ENCODE measurements at regions not wholly inside any gene's neighbourhood (a gene's known extent, or its start where the extent isn't known, plus 50 kb on each side); places are given as distances from the start of the nearest gene placed in this dataset.

DNA sequence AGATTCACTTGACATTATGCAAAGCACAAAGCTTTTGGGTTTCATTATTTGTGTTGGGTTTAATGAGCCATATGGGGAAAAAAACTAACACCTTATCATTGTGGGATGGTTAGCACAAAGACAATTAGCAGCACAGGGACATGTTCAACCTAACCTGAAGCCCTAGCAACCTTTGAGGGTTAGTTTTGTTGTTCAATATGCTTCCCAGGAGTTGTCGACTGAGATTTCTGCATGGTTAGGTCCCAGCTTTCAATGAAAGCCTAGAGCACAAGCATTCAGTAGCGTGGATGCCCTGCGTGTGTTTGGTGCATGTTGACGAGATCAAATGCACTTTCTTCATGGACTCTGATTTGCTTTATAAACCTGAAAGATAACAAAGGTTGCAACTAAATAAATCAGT is 565.2 kb upstream of the TLE4 start:
- TF ChIP-seq, protein P1, sequence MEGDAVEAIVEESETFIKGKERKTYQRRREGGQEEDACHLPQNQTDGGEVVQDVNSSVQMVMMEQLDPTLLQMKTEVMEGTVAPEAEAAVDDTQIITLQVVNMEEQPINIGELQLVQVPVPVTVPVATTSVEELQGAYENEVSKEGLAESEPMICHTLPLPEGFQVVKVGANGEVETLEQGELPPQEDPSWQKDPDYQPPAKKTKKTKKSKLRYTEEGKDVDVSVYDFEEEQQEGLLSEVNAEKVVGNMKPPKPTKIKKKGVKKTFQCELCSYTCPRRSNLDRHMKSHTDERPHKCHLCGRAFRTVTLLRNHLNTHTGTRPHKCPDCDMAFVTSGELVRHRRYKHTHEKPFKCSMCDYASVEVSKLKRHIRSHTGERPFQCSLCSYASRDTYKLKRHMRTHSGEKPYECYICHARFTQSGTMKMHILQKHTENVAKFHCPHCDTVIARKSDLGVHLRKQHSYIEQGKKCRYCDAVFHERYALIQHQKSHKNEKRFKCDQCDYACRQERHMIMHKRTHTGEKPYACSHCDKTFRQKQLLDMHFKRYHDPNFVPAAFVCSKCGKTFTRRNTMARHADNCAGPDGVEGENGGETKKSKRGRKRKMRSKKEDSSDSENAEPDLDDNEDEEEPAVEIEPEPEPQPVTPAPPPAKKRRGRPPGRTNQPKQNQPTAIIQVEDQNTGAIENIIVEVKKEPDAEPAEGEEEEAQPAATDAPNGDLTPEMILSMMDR (conservative IDR thresholded peaks at IDR 0.05), result no peak

DNA sequence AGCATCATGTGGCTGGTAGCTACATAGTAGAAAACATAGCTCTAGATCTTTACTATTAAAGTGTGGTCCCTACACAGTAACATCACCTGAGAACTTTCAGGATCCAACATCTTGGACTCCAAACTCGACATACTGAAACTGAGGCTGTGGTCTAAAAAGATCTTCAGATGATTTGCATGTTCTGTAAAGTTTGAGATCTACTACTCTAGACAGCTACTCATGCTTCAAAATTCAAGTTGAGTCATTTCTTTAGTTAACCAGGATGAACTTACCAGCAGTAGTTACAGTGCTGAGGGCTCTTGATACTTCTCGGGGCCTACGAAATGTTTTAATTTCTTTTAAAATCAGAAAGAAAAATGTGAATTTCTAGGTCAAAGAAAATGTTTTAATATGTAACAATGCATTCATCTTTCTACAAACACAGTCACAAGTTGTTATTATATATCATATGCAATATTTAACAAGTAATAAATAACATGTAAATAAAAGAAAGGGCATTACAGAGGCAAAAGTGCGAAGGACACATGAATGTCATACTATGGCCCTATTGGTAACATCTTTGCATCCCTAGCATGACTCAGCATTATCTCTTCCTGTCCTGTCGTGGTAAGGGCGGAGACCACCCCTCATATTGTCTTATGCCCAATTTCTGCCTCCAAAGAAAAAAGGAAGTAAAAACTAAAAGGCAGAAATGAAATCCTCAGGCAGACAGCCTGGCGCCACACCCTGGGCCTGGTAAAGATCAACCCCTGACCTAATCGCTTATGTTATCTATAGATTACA is 563.9 kb upstream of the TLE4 start:
- no peak overlapping the region for H3K4me3 Mint-ChIP-seq
- no peaks in the 10 kb centered on the region for H3K27me3 Mint-ChIP-seq (ENCODE audit: low read depth)
- H3K27ac Mint-ChIP-seq (ENCODE audit: unreplicated experiment), result peak overlapping the region; percentile 44
- no peaks in the 10 kb centered on the region for H3K4me1 Mint-ChIP-seq
- no peaks in the 10 kb centered on the region for H3K36me3 Mint-ChIP-seq (ENCODE audit: low read depth)
- DNase-seq (ENCODE audit: low read depth, low spot score), result no peak
- TF ChIP-seq, protein P1 (conservative IDR thresholded peaks at IDR 0.05), result no peak
- H3K9me3 Mint-ChIP-seq, result peaks cover 3% of the 10 kb centered on the region

More for the DNA sequence above, 565.2 kb upstream of the TLE4 start:
- DNase-seq (ENCODE audit: low read depth, low spot score), result no peak
- no peaks in the 10 kb centered on the region for H3K36me3 Mint-ChIP-seq (ENCODE audit: low read depth)
- no peak overlapping the region for H3K4me3 Mint-ChIP-seq
- H3K9me3 Mint-ChIP-seq, result peaks cover 3% of the 10 kb centered on the region
- no peak overlapping the region for H3K27ac Mint-ChIP-seq (ENCODE audit: unreplicated experiment)
- H3K27me3 Mint-ChIP-seq (ENCODE audit: low read depth), result no peaks in the 10 kb centered on the region
- no peaks in the 10 kb centered on the region for H3K4me1 Mint-ChIP-seq

DNA sequence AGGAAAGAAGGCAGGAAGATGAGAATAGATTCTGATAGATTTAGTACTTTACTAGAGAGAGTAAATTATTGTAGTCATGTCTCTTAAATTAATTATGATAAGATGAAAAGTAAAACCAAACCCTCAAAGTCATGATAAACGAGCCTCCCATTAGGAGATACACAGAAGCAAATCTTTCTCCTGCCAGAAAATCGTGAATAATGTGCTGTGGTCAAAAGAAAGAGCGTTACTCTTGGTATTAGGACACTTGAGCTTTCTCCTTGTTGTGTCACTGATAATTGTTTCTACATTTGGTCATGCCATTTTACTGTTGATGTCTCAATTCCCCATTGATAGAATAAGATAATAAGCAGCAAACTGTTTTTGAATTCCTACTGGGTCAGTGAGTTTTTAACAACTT is 562.8 kb upstream of the TLE4 start:
- no peak for DNase-seq (ENCODE audit: low read depth, low spot score)
- TF ChIP-seq, protein P1 (conservative IDR thresholded peaks at IDR 0.05), result no peak
- no peaks in the 10 kb centered on the region for H3K27me3 Mint-ChIP-seq (ENCODE audit: low read depth)
- no peaks in the 10 kb centered on the region for H3K36me3 Mint-ChIP-seq (ENCODE audit: low read depth)
- H3K9me3 Mint-ChIP-seq, result peaks cover 3% of the 10 kb centered on the region
- H3K27ac Mint-ChIP-seq (ENCODE audit: unreplicated experiment), result no peak overlapping the region
- no peak overlapping the region for H3K4me3 Mint-ChIP-seq
- H3K4me1 Mint-ChIP-seq, result no peaks in the 10 kb centered on the region

DNA sequence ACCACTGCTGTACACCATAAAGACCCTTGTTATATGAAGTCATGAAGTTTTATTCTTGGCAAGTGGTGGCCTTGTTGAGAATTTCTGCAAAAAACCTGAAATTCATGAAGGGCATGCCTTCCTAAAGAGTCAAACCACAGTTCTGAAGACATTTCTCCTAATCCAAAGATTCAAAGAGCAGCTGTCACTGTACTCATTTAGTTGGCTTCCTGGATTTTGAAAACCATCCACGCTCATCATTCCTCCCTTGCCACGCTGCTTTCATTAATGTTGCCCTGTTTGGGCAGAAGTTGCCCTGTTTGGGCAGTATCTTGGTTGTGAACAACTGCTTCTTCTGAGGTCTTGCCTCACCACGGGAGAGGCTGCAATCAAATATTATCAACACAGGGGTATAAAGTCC is 560.3 kb upstream of the TLE4 start:
- no peak for DNase-seq (ENCODE audit: low read depth, low spot score)
- TF ChIP-seq, protein P1 (conservative IDR thresholded peaks at IDR 0.05), result no peak
- Mint-ChIP-seq H3K4me1 (peaks cover 4% of the 10 kb centered on the region), H3K27ac (ENCODE audit: unreplicated experiment) (no peak overlapping the region), H3K4me3 (no peak overlapping the region), H3K27me3 (ENCODE audit: low read depth) (no peaks in the 10 kb centered on the region), H3K9me3 (no peaks in the 10 kb centered on the region), H3K36me3 (ENCODE audit: low read depth) (no peaks in the 10 kb centered on the region)

DNA sequence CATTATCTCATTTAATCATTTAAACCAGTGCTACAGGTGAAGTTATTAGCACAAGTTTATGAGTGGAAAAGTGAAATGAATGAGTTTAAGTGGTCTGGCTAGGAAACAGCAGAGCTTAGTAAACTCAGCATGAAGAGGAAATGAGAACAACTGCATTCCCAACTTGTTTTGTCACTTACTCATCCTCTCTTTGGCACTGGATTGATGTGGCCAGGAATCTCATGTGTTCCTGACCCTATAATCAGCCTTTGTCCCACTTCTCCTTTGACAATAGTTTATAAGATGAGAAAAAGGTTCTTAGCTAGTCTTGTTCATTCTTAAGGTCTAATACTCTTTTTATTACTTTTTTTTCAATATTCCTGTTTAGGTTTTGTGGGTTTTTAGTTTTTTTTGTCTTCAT is 559.2 kb upstream of the TLE4 start:
- no peaks in the 10 kb centered on the region for H3K9me3 Mint-ChIP-seq

More for the DNA sequence above, 559.2 kb upstream of the TLE4 start:
- no peak overlapping the region for H3K4me3 Mint-ChIP-seq
- TF ChIP-seq, protein P1 (conservative IDR thresholded peaks at IDR 0.05), result no peak
- no peaks in the 10 kb centered on the region for H3K36me3 Mint-ChIP-seq (ENCODE audit: low read depth)
- H3K4me1 Mint-ChIP-seq, result peaks cover 4% of the 10 kb centered on the region
- no peak overlapping the region for H3K27ac Mint-ChIP-seq (ENCODE audit: unreplicated experiment)
- no peaks in the 10 kb centered on the region for H3K27me3 Mint-ChIP-seq (ENCODE audit: low read depth)
- DNase-seq (ENCODE audit: low read depth, low spot score), result no peak

All from neural crest cell (in vitro differentiated cells).